ENCODE measurements at regions not wholly inside any gene's neighbourhood (a gene's known extent, or its start where the extent isn't known, plus 50 kb on each side); places are given as distances from the start of the nearest gene placed in this dataset.
A peak's percentile ranks its signal among the peaks of the same experiment; 100 is the strongest.

DNA sequence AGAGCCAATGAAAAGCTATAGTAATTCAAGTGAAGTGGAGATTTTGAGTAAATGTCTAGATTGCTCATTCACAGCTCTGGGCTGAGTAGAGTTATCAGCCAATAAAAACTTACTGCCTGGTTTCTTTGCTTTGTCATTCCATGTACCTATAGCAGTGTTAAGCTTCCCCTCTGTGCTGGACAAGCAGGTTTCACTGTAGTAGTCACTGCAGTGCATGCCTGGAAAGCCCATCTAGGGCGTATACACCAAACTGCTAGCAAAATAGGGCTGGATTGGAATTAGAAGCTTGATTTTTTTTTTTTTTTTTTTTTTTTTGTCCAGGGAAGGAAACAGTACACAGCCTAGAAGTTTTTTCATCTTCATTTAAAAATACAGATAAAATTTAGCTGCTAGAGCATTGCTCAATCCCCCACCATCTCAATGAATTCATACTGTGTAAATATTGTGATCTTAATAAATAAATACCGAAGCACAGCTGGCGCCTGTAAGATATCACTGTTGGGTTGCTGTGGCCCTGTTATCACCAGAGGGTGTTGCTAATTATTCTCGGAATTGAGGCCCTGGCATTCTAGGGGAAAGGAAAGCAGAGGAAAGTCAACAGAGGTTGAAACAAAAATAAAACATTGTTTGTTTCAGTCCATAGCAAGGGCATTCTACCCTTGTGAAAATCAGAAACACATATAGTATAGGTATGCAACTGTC is 968.5 kb upstream of the GJE1 start:
- Histone ChIP-seq H3K27ac (peak overlapping the region; percentile 45 to 82), H3K36me3 (no peaks in the 10 kb centered on the region), H3K4me3 (no peak overlapping the region), H3K27me3 (no peaks in the 10 kb centered on the region), H3K9me3 (no peaks in the 10 kb centered on the region), H3K4me1 (peaks cover 0 to 6% of the 10 kb centered on the region in 2 donors)
- TF ChIP-seq, protein P1, sequence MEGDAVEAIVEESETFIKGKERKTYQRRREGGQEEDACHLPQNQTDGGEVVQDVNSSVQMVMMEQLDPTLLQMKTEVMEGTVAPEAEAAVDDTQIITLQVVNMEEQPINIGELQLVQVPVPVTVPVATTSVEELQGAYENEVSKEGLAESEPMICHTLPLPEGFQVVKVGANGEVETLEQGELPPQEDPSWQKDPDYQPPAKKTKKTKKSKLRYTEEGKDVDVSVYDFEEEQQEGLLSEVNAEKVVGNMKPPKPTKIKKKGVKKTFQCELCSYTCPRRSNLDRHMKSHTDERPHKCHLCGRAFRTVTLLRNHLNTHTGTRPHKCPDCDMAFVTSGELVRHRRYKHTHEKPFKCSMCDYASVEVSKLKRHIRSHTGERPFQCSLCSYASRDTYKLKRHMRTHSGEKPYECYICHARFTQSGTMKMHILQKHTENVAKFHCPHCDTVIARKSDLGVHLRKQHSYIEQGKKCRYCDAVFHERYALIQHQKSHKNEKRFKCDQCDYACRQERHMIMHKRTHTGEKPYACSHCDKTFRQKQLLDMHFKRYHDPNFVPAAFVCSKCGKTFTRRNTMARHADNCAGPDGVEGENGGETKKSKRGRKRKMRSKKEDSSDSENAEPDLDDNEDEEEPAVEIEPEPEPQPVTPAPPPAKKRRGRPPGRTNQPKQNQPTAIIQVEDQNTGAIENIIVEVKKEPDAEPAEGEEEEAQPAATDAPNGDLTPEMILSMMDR (IDR thresholded peaks at IDR 0.05) = no peak
- DNase-seq (ENCODE audit: low spot score) = no peak

DNA sequence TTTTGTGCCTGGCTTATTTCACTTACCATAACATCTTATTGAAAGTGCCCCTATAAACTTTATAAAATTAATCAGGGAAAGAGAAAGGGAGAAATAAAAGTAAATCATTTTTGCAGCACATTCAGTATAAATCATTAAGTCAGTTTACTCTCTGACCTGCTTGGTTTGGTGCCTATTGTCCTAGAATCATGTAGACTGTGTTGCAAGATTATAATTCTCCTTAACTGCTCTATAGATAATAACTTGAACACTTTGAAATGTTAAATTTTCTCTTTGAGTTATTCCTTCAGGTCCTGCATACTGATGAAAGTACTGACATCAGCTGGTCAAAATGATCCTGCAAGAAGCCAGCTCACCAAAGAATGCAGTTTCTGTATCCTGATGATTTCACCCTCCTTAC is 969.6 kb upstream of the GJE1 start:
- no peaks in the 10 kb centered on the region for H3K36me3 ChIP-seq
- no peak for DNase-seq (ENCODE audit: low spot score)
- H3K9me3 ChIP-seq = no peaks in the 10 kb centered on the region
- H3K4me3 ChIP-seq = no peak overlapping the region
- peaks cover 0 to 11% of the 10 kb centered on the region in 2 donors for H3K4me1 ChIP-seq
- peak overlapping the region in 1 of 2 donors; percentile 82 for H3K27ac ChIP-seq
- H3K27me3 ChIP-seq = no peaks in the 10 kb centered on the region
- TF ChIP-seq, protein P1 (IDR thresholded peaks at IDR 0.05) = no peak

DNA sequence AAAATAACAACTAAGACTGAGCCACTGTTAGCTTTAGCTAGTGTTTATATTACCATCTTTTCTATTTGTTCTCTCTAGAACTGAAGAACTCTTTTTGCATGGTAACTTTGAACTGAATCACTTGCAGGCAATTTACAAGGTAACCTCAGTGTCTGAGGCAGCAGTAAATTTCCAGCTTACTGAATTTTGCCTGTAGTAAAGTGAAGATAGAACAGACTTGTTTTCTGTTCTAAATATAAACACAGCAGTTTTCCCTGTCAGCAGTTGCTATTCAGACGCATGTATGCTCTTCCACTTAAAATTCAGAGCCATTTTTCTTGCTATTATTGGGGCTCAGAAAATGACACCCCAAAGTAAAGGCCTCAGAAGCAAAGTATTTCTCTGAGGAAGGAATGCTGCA is 974.0 kb upstream of the GJE1 start:
- H3K27me3 ChIP-seq = no peaks in the 10 kb centered on the region
- no peak overlapping the region for H3K4me3 ChIP-seq
- H3K36me3 ChIP-seq = no peaks in the 10 kb centered on the region
- peaks cover 0 to 7% of the 10 kb centered on the region in 2 donors for H3K4me1 ChIP-seq
- no peaks in the 10 kb centered on the region for H3K9me3 ChIP-seq
- DNase-seq (ENCODE audit: low spot score) = no peak
- TF ChIP-seq, protein P1 (IDR thresholded peaks at IDR 0.05) = no peak
- H3K27ac ChIP-seq = peak overlapping the region; percentile 58 to 61

DNA sequence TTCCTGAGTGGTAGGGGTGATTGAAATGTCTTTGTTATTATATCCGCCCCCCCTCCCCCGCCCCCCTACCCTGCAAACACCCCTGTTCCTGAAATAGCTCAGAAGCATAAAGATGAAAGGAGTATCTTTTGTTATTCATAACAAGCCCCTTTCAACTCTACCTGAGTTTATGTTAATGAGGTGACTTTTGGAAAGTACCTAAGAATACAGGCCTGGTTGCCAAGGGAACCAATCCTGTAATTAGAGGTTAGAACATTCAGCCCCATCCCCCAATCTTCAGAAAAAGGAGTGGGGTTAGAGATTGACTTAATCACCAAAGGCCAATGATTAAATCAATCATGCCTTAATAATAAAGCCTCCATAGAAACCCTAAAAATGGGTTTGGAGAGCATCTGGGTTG is 979.2 kb upstream of the GJE1 start:
- TF ChIP-seq, protein P1 (IDR thresholded peaks at IDR 0.05) = no peak
- Histone ChIP-seq H3K27ac (no peak overlapping the region), H3K27me3 (no peaks in the 10 kb centered on the region), H3K4me1 (peaks cover 0 to 7% of the 10 kb centered on the region in 2 donors), H3K36me3 (no peaks in the 10 kb centered on the region), H3K9me3 (no peaks in the 10 kb centered on the region), H3K4me3 (no peak overlapping the region)
- DNase-seq (ENCODE audit: low spot score) = no peak

DNA sequence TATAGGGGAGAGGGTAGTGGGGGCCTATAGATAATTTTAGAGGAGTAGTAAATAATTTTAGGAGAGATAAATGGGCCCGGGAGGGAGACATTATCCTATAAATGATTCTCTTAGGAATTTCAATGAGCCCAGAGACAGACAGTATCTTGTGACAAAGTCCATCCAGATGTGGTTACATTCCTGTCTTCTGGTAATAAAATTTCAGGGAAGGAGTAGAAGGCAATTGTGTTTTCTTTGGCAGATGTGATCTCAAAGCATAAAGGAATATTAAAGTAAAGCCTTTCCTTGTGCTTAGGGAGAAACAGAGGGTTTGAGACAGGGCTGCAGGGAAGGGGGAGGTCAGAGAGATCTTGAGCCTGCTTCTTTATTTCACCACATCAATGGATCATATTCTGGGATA is 979.8 kb upstream of the GJE1 start:
- TF ChIP-seq, protein P1 (IDR thresholded peaks at IDR 0.05) = no peak
- Histone ChIP-seq H3K4me3 (no peak overlapping the region), H3K36me3 (no peaks in the 10 kb centered on the region), H3K27ac (no peak overlapping the region), H3K4me1 (peaks cover 0 to 7% of the 10 kb centered on the region in 2 donors), H3K9me3 (no peaks in the 10 kb centered on the region), H3K27me3 (no peaks in the 10 kb centered on the region)
- DNase-seq (ENCODE audit: low spot score) = no peak

Data from right atrium auricular region (tissue), 2 donors.